HG02571 (cell line): ENCODE measurements at regions not wholly inside any gene's neighbourhood (a gene's known extent, or its start where the extent isn't known, plus 50 kb on each side); places are given as distances from the start of the nearest gene placed in this dataset.
"Not testable (repeated sequence)": the region's sequence is repeated elsewhere in the genome, so short reads cannot be mapped to it uniquely, and the experiment has no call there.

ENCODE experiments used
- ATAC-seq: cut with Tn5 transposase; IDR thresholded peaks from one replicate; pipeline ENCODE4 v1.9.1; 2021; ENCODE audit warnings: mild to moderate bottlenecking, moderate library complexity; ENCODE audit not compliant: unreplicated experiment

DNA sequence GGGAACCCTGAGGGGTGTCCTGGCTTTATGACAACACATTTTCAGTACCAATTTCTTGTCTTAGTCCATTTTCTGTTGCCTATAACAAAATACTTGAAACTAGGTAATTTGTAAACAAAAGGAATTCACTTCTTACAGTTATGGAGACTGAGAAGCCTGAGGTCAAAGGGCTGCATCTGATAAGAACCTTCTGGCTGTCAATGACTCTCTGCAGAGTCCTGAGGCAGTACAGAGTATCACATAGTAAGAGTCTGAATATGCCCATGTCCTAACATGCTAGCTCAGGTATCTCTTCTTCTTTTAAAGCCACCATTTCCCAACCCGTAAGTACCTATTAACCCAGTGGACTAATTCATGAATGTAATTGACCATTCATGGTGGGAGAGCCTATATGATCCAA is 1458.6 kb upstream of the EYS start:
- ATAC-seq: no peak

- no peak for ATAC-seq
These were observed 1453.8 kb upstream of the EYS start for GRCh38 chr6:67160820-67161219.

- no peak for ATAC-seq
These were observed 1434.0 kb upstream of the EYS start for GRCh38 chr6:67141005-67141404.

GRCh38 chr6:67133973-67134372 is 1426.9 kb upstream of the EYS start:
- no peak for ATAC-seq

GRCh38 chr6:67131827-67132226 is 1424.8 kb upstream of the EYS start:
- no peak for ATAC-seq

- no peak for ATAC-seq
These were observed 1422.8 kb upstream of the EYS start for GRCh38 chr6:67129780-67130179.

DNA sequence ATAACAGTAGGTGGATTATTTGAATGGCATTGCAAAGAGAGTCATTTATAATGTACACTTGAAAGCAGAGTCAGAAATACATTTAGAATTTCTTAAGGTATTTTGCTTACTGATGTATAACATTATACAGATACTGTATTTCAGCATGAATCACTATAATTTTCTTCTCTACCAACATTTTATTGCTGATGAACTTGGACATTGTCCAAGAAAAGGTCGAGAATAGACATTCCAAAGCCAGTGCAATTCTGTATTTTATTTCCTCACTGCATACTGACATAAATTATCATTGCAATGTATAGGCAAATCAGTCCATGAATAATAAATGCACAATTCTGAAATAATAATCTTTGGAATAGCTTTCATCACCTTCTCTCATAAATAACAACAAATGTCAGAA is 1420.0 kb upstream of the EYS start:
- ATAC-seq: no peak

DNA sequence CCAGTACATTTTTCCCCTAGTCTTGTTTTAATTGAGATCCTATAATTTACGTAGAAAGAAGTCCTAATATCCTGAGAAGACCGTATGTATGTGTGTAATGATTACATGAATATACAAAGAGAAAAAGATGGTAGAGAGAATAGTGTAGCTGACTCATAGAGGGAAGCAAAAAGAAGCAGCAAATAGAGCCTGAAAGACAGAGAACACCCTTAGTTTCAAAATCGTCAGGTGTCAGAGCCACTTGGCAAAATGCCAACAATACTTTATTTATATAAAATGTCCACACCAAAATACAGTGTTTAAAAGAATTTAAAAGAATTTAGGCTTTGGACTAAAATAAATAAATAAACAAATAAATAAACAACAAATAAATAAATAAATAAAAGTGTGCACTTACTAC is 1414.1 kb upstream of the EYS start:
- no peak for ATAC-seq

GRCh38 chr6:67112120-67112519 is 1405.1 kb upstream of the EYS start:
- ATAC-seq: no peak

DNA sequence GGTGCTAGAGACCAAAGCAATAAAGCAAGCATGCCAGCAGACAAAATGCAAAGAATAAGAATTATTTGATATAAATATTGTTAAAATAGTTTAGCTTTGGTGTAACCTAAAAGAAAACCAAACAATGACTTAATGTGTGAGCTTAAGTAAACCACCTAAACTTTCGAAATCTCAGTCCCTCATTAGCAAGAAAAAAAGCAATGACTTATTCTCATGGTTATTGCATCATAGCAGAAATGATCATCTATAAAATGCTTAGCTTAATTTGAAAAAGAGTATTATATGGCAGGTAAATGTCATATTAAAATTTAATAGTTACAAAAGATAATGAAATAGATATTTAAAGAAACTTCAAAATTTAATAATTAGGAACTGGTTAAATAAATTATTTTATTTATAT is 1395.7 kb upstream of the EYS start:
- no peak for ATAC-seq

- not testable (repeated sequence) for ATAC-seq
These were observed 1388.7 kb upstream of the EYS start for GRCh38 chr6:67095618-67096226.

GRCh38 chr6:67094431-67094946 is 1387.5 kb upstream of the EYS start:
- ATAC-seq: no peak

DNA sequence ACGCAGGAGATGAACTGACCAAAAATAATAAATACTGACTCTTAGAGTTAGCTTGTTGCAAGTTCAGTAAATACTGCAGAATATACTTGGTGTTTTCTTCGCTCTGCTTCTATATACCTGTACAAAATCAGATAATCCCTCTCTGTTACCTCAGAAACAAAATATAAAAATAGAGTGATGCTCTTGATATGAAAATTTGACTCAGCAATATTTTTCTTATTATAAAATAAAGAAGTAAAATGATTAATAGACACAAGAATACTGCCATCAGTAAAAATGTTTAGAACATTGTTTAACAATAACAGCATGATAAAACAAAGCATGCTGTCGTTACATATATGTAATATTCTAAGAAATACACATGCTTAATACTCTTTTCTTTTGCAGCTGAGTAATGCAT is 1366.9 kb upstream of the EYS start:
- ATAC-seq: no peak

GRCh38 chr6:67068781-67069180 is 1361.8 kb upstream of the EYS start:
- ATAC-seq: no peak

DNA sequence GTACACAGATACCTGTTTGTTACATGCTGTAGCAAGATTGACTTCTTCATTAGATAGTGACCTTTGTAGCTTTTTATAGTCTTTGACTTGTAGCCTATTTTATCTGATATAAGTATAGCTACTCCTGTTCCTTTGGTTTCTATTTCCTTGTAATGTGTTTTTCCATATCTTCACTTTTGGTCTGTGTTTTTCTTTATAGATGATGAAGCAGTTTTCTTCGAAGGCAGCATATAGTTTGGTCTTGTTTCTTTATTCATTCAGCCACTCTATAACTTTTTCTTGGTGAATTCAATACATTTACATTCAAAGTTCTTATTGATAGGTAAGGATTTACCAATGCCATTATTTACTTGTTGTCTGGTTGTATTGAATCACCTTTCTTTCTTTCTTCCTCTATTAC is 1357.3 kb upstream of the EYS start:
- ATAC-seq: no peak

DNA sequence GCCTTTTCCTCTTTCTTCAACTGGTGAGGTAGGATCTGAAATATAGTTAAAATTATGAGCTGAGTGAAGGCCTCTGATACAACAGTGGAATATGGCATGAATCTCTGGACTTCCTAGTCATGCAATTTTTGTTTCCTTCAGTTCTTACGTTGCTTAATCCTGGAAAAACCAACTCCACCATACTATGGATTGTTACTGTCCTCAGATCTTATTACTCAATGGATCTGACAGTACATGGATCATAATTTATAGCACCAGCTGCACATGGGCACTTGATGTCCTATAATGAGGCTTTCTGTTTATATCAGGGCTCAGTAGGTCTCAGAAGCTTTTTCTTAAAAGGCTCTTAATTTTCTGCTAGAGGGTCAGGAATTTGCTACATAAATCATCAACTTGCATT is 1341.0 kb upstream of the EYS start:
- no peak for ATAC-seq

DNA sequence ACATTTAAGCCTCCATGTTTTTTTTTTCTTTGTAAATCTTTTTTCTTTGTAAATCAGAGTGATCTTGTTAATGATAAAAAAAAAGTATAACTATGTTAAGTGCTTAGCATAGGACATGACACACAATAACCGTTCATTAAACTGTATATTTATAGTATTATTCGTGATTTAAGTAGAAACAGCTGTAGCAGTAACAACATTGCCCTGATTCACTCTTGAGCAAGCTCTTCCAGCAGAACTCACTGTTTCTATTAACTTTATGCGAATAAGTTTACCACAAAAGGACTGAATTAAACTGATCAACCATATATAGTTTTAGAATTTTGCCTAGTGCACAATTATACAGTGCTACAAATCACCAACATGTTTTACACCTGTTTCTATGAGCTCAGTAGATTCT is 1338.0 kb upstream of the EYS start:
- no peak for ATAC-seq

GRCh38 chr6:67031451-67031850 is 1324.4 kb upstream of the EYS start:
- ATAC-seq: no peak

DNA sequence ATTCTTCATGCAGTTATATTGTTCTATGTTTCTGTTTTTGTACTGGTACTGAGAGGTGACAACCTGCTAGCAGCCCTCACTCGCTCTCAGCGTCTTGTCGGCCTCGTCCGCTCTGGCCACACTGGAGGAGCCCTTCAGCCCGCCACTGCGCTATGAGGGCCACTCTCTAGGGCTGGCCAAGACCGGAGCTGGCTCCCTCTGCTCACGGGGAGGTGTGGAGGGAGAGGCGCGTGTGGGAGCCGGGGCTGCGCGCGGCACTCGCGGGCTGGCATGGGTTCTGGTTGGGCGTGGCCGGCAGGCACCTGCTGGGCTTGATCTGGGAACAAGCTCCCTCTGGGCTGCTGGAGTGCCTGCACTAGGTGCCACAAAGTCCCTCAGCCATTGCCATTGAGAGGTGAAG is 1323.8 kb upstream of the EYS start:
- no peak for ATAC-seq

DNA sequence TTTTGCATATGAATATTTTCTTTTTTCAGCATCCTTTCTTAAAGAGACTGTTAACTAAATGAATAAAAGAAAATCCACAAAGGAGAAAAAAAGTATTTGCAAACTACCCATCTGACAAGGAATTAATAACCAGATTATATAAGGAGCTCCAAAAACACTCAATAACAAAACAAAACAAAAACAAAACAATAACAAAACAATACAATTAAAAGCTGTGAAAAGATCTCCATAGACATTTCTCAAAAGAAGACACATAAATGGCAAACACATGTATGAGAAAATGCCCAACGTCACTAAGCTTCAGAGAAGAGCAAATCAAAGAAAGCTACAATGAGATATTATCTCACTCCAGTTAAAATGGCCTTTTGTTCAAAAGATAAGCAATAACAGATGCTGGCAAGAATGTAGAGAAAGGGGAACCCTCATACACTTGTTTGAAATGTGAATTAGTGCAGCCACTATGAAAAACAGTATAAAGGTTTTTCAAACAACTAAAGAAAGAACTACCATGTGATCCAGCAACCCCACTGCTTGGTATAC is 1310.0 kb upstream of the EYS start:
- no peak for ATAC-seq

DNA sequence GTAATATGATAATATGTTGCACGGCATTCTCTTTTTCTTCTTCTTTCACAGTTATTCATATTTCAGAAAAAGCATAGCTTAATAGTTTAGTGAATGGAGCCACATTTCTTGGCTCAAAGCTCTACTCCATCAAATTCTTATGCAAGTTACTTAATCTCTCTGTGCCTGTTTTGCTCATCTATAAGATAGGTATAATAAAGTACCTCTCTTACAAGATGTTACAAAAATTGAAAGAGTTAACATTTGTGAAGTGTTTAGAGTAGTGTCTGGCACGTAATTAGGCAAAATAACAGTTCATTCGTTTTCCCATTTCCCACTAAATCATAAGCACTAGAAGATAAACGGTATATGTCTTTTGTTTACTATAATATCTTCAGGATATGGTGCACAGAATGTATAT is 1304.4 kb upstream of the EYS start:
- no peak for ATAC-seq

DNA sequence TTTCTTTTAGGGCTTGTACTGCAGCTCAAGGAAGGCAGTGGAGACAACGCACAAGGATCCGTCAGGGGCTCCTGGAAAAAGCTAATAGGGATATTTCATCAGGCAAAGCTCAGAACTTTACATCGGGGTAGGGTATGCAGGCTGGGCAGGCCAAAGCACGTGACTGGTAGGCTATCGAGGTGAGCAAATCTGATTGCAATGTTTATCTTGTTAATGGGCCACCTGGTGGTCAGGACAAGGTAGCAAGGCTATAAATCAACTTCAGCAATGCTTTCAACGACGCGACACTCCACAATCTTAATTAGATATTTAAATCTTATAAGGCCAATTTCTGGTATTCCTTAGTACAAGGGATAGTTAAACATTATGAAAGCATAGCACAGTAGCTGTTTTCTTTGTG is 1302.8 kb upstream of the EYS start:
- no peak for ATAC-seq

GRCh38 chr6:67003844-67004243 is 1296.8 kb upstream of the EYS start:
- ATAC-seq: no peak
